ENCODE measurements at regions not wholly inside any gene's neighbourhood (a gene's known extent, or its start where the extent isn't known, plus 50 kb on each side); places are given as distances from the start of the nearest gene placed in this dataset.

DNA sequence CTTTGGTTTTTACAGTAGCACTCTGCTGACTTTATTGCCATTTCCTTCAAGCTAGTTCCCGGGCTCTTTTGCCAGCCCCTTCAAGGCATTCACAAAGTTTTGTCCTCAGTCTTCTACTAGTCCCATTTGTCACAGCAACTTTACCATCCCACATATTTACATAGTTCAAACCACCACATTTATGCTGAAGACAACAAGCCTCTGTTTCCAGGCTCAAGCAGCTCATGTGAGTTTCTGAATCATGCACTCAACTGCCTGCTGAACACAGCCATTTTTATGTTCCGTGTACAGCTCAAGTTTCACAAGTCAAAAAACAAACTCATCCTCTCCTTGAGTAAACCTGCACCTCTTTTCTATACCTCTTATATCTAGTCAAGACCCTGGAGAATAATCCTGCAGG, 977.0 kb upstream of the SLC10A2 start:
- Histone ChIP-seq H3K4me3 (no peak overlapping the region), H3K27ac (no peak overlapping the region), H3K36me3 (no peaks in the 10 kb centered on the region), H3K9me3 (peaks cover 0 to 4% (median under 1%) of the 10 kb centered on the region in 4 donors), H3K4me1 (no peaks in the 10 kb centered on the region), H3K27me3 (no peaks in the 10 kb centered on the region)
- WGBS, 2 donors, result 30 to 62% methylated on average over 2 of the region's 2 CpGs
- intact Hi-C loops (cut with DNase I), result no loop called here
- TF ChIP-seq, protein P1, sequence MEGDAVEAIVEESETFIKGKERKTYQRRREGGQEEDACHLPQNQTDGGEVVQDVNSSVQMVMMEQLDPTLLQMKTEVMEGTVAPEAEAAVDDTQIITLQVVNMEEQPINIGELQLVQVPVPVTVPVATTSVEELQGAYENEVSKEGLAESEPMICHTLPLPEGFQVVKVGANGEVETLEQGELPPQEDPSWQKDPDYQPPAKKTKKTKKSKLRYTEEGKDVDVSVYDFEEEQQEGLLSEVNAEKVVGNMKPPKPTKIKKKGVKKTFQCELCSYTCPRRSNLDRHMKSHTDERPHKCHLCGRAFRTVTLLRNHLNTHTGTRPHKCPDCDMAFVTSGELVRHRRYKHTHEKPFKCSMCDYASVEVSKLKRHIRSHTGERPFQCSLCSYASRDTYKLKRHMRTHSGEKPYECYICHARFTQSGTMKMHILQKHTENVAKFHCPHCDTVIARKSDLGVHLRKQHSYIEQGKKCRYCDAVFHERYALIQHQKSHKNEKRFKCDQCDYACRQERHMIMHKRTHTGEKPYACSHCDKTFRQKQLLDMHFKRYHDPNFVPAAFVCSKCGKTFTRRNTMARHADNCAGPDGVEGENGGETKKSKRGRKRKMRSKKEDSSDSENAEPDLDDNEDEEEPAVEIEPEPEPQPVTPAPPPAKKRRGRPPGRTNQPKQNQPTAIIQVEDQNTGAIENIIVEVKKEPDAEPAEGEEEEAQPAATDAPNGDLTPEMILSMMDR (IDR thresholded peaks at IDR 0.05), result no peak
- TF ChIP-seq EP300 (IDR thresholded peaks at IDR 0.05), result no peak
- no peak for TF ChIP-seq POLR2A (IDR thresholded peaks at IDR 0.05)
- no peak for TF ChIP-seq POLR2AphosphoS5 (IDR thresholded peaks at IDR 0.05)
- no peak for DNase-seq

DNA sequence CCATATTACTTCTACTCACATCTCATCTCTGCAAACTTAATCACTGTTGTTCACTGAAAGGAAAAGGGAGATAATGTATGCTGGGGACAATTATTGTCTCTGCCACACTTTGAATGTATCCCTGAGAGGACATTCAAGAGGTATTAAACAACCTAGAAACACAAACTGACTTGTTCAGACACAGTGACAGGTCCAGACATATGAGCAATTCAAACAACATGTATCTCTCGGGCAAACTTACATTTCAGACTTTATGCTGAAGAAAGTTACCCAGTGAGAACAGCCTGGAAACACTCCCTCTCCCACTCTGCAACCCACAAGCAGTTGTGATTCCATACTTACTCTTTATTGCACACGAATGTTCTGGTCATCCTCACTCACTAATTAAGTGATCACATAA, 968.7 kb upstream of the SLC10A2 start:
- DNase-seq, result no peak
- no peak overlapping the region for H3K27ac ChIP-seq
- intact Hi-C loops (cut with DNase I), result no loop called here
- TF ChIP-seq POLR2AphosphoS5 (IDR thresholded peaks at IDR 0.05), result no peak
- TF ChIP-seq, protein P1 (IDR thresholded peaks at IDR 0.05), result no peak
- TF ChIP-seq EP300 (IDR thresholded peaks at IDR 0.05), result no peak
- TF ChIP-seq POLR2A (IDR thresholded peaks at IDR 0.05), result no peak
- 74 to 85% methylated on average over 2 of the region's 2 CpGs for WGBS, 2 donors
- no peaks in the 10 kb centered on the region for H3K4me1 ChIP-seq
- peaks cover 0 to 2% (median under 1%) of the 10 kb centered on the region in 4 donors for H3K9me3 ChIP-seq
- no peaks in the 10 kb centered on the region for H3K27me3 ChIP-seq
- H3K4me3 ChIP-seq, result no peak overlapping the region
- H3K36me3 ChIP-seq, result no peaks in the 10 kb centered on the region

DNA sequence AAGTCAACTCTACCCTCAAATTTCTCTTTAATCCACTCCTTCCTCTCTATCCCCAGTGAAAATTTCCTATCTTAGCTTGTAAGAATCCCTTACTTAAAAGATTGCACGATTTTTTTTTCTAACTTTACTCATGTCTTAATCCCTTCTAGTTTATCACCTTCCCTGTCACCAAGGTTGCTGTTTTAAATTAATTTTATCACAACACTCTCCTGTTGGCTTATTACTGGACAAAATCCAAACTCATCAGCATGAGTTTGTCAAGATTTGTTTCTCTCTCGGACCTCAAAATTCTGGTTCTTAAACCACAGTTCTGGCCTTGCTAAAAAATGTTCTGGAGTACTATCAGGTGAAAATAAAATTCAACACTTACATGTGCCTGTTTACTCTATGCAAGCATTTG, 959.1 kb upstream of the SLC10A2 start:
- Histone ChIP-seq H3K36me3 (no peaks in the 10 kb centered on the region), H3K27me3 (no peaks in the 10 kb centered on the region), H3K9me3 (no peaks in the 10 kb centered on the region), H3K4me1 (no peaks in the 10 kb centered on the region), H3K27ac (no peak overlapping the region), H3K4me3 (no peak overlapping the region)
- WGBS, 2 donors, result 70 to 75% methylated on average over 2 of the region's 2 CpGs
- no peak for DNase-seq
- intact Hi-C loops (cut with DNase I), result no loop called here
- TF ChIP-seq EP300 (IDR thresholded peaks at IDR 0.05) (no peak), POLR2A (IDR thresholded peaks at IDR 0.05) (no peak), POLR2AphosphoS5 (IDR thresholded peaks at IDR 0.05) (no peak)
- TF ChIP-seq, protein P1 (IDR thresholded peaks at IDR 0.05), result no peak

DNA sequence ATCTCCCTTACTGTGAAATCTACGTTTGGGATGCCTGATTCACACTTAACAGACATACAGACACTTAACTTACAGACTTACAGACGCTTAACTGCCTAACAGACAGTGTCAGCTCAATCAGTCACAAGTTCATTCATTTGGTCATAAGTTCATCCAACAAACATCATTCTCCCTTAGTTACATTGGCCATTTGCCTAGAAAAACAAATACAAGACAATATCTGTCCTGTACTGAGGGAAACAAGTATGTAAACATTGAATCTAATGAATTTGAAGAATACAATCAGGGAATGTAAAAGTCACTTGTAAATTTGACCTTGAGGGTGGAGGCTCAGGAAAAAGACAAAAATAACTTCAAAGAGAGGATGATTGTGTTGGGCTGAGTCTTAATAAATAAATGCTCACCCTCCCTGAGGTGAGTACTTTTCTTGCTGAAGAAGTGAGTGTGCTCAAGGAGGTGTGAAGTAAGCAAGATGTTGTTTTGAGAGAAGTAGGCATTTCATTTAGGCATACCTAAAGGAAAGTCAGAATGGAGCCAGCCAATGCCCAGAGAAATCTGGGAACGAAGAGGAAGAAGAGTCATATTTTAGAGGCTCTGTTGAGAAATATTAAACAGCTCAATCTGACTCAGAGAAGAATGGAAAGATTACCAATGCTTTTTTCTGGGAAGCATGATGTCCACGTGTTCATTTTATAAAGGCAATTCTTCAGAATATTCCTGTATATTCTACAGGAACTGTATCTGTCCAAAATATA, 958.4 kb upstream of the SLC10A2 start:
- 39 to 61% methylated on average over 4 of the region's 4 CpGs for WGBS, 2 donors
- H3K27me3 ChIP-seq, result no peaks in the 10 kb centered on the region
- no peak for TF ChIP-seq POLR2AphosphoS5 (IDR thresholded peaks at IDR 0.05)
- no peak for TF ChIP-seq POLR2A (IDR thresholded peaks at IDR 0.05)

DNA sequence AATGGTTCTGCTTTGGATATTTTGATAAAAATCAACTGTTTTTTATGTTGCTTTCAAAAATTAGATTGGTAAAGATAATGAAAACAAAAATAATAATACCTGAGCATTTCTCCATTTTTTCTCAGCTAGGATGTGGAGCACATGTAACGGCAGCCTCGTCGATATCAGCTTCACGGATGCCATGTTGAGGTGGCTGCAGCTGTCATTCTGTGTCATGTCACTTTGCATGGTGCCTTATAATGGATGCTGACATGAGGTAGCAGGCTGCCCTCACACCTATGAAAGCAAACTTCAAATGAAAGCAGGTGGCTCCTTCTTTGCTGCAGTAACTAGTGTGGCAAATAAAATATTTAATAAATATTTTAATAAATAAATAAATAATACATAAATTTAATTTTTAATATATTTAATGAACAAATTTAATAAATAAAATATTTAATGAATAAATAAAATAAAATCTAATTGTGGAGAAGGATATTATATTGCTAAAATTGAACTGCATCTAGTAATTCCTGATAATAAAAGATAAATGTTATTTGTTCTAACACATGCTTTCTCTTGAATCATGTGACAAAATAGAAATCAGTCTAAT, 955.7 kb upstream of the SLC10A2 start:
- TF ChIP-seq, protein P1 (IDR thresholded peaks at IDR 0.05), result no peak
- TF ChIP-seq POLR2AphosphoS5 (IDR thresholded peaks at IDR 0.05) (no peak), EP300 (IDR thresholded peaks at IDR 0.05) (no peak), POLR2A (IDR thresholded peaks at IDR 0.05) (no peak)

More for the DNA sequence above, 958.4 kb upstream of the SLC10A2 start:
- no peak overlapping the region for H3K27ac ChIP-seq
- DNase-seq, result no peak
- no peaks in the 10 kb centered on the region for H3K9me3 ChIP-seq
- intact Hi-C loops (cut with DNase I), result no loop called here
- no peaks in the 10 kb centered on the region for H3K4me1 ChIP-seq
- no peak overlapping the region for H3K4me3 ChIP-seq
- no peaks in the 10 kb centered on the region for H3K36me3 ChIP-seq

More for the DNA sequence above, 955.7 kb upstream of the SLC10A2 start:
- Histone ChIP-seq H3K27ac (no peak overlapping the region), H3K27me3 (no peaks in the 10 kb centered on the region), H3K36me3 (no peaks in the 10 kb centered on the region), H3K9me3 (no peaks in the 10 kb centered on the region), H3K4me3 (no peak overlapping the region), H3K4me1 (no peaks in the 10 kb centered on the region)
- WGBS, 2 donors, result 95% methylated on average over 4 of the region's 4 CpGs
- intact Hi-C loops (cut with DNase I), result no loop called here
- DNase-seq, result no peak
